Fibroblast of lung (primary cell): ENCODE measurements at regions not wholly inside any gene's neighbourhood (a gene's known extent, or its start where the extent isn't known, plus 50 kb on each side); places are given as distances from the start of the nearest gene placed in this dataset.

Experiments
- DNase-seq, 2 donors: peaks; one replicate each; pipeline versions ENCODE4 v3.0.0 to v3.0.0-alpha.2; 2010; ENCODE audit warnings: low read depth in 2 of 2
- H2AFZ ChIP-seq: 2 replicates; pipeline ENCODE4 v1.5.1; 2012; ENCODE audit warnings: low read length, control low read depth, inconsistent platforms
- H3K27ac ChIP-seq: 2 replicates; pipeline ENCODE4 v1.5.1; 2011; ENCODE audit warnings: low read length, control low read depth; ENCODE audit not compliant: insufficient read depth
- H3K27me3 ChIP-seq: 2 replicates; pipeline ENCODE4 v1.5.1; 2011; ENCODE audit warnings: mild to moderate bottlenecking, low read length; ENCODE audit not compliant: control insufficient read depth, insufficient read depth
- H3K36me3 ChIP-seq: 2 replicates; pipeline ENCODE4 v1.5.1; 2011; ENCODE audit warnings: low read length; ENCODE audit not compliant: control insufficient read depth, insufficient read depth
- H3K4me1 ChIP-seq: 2 replicates; pipeline ENCODE4 v1.5.1; 2011; ENCODE audit warnings: low read length; ENCODE audit not compliant: control insufficient read depth, insufficient read depth; ENCODE audit errors: extremely low read depth
- H3K4me2 ChIP-seq: 2 replicates; pipeline ENCODE4 v1.5.1; 2011; ENCODE audit warnings: low read length, control low read depth; ENCODE audit not compliant: insufficient read depth; ENCODE audit errors: extremely low read depth
- H3K4me3 ChIP-seq, 4 experiments: fragments of 200-600 bp in 1 of 4; sonication (generic) in 1 of 4; replicated peaks in 1 of 4; 2 replicates each; pipeline ENCODE4 v1.5.1; 2011 to 2016; ENCODE audit warnings: low read length in 4 of 4, low read depth in 3 of 4, mild to moderate bottlenecking in 3 of 4, control low read depth in 2 of 4, inconsistent platforms in 1 of 4, mixed read lengths in 1 of 4; ENCODE audit not compliant: insufficient read depth in 1 of 4; ENCODE audit errors: control extremely low read depth in 1 of 4
- H3K79me2 ChIP-seq: 2 replicates; pipeline ENCODE4 v1.5.1; 2012; ENCODE audit warnings: mild to moderate bottlenecking, low read length, inconsistent platforms; ENCODE audit not compliant: control insufficient read depth, insufficient read depth
- H3K9ac ChIP-seq: 2 replicates; pipeline ENCODE4 v1.5.1; 2011; ENCODE audit warnings: mild to moderate bottlenecking, low read length, control low read depth; ENCODE audit not compliant: insufficient read depth
- H3K9me3 ChIP-seq: 2 replicates; pipeline ENCODE4 v1.5.1; 2012; ENCODE audit warnings: low read depth, low read length; ENCODE audit not compliant: control insufficient read depth, insufficient read depth
- H4K20me1 ChIP-seq: 2 replicates; pipeline ENCODE4 v1.5.1; 2011; ENCODE audit warnings: low read length; ENCODE audit not compliant: control insufficient read depth, insufficient read depth; ENCODE audit errors: extremely low read depth
- CTCF ChIP-seq, 2 donors: IDR thresholded peaks in 1 of 2; conservative IDR thresholded peaks in 1 of 2; 1 replicate in 1 of 2; 2 replicates in 1 of 2; pipeline ENCODE4 v1.5.1; 2011 to 2012; ENCODE audit warnings: low read length in 2 of 2, control low read depth in 1 of 2, inconsistent platforms in 1 of 2, low read depth in 1 of 2, mild to moderate bottlenecking in 1 of 2
- EZH2 ChIP-seq: IDR thresholded peaks from 2 replicates; pipeline ENCODE4 v1.5.1; 2012; ENCODE audit warnings: low read length, control low read depth, mild to moderate bottlenecking; ENCODE audit errors: missing control alignments

- no peak for TF ChIP-seq EZH2
- no peak overlapping the region for H3K4me3 ChIP-seq
- H3K4me1 ChIP-seq = no peaks in the 10 kb centered on the region
- H3K27ac ChIP-seq = no peak overlapping the region
- H3K27me3 ChIP-seq = no peaks in the 10 kb centered on the region
- no peaks in the 10 kb centered on the region for H3K36me3 ChIP-seq
- no peaks in the 10 kb centered on the region for H4K20me1 ChIP-seq
- no peak overlapping the region for H3K9ac ChIP-seq
- no peak overlapping the region for H2AFZ ChIP-seq
- H3K79me2 ChIP-seq = no peaks in the 10 kb centered on the region
- no peak for DNase-seq
- H3K9me3 ChIP-seq = no peaks in the 10 kb centered on the region
- H3K4me2 ChIP-seq = no peak overlapping the region
These were observed 2168.6 kb upstream of the PIK3C3 start for GRCh38 chr18:39786477-39786876.

GRCh38 chr18:39784541-39784940, 2170.5 kb upstream of the PIK3C3 start:
- TF ChIP-seq CTCF (conservative IDR thresholded peaks at IDR 0.05 in 1 of 2, IDR thresholded peaks at IDR 0.05 in 1 of 2; ENCODE audit: low read depth in 1 of 2, low read length in 2 of 2) (no peak), EZH2 (no peak)
- no peak overlapping the region for H3K4me2 ChIP-seq
- H3K27ac ChIP-seq = no peak overlapping the region
- no peak overlapping the region for H3K9ac ChIP-seq
- no peaks in the 10 kb centered on the region for H3K4me1 ChIP-seq
- H3K4me3 ChIP-seq = no peak overlapping the region
- no peaks in the 10 kb centered on the region for H4K20me1 ChIP-seq
- no peaks in the 10 kb centered on the region for H3K79me2 ChIP-seq
- no peak for DNase-seq
- no peaks in the 10 kb centered on the region for H3K27me3 ChIP-seq
- no peaks in the 10 kb centered on the region for H3K36me3 ChIP-seq
- no peaks in the 10 kb centered on the region for H3K9me3 ChIP-seq
- no peak overlapping the region for H2AFZ ChIP-seq

- no peak overlapping the region for H3K4me2 ChIP-seq
These were observed 2173.5 kb upstream of the PIK3C3 start for GRCh38 chr18:39781565-39781964.

More at GRCh38 chr18:39781565-39781964, 2173.5 kb upstream of the PIK3C3 start:
- H3K4me1 ChIP-seq = no peaks in the 10 kb centered on the region
- no peak overlapping the region for H3K27ac ChIP-seq
- H3K27me3 ChIP-seq = no peaks in the 10 kb centered on the region
- H3K4me3 ChIP-seq = no peak overlapping the region
- no peak for TF ChIP-seq CTCF (conservative IDR thresholded peaks at IDR 0.05 in 1 of 2, IDR thresholded peaks at IDR 0.05 in 1 of 2; ENCODE audit: low read depth in 1 of 2, low read length in 2 of 2)
- TF ChIP-seq EZH2 = no peak
- no peaks in the 10 kb centered on the region for H4K20me1 ChIP-seq
- no peak for DNase-seq
- H3K9me3 ChIP-seq = no peaks in the 10 kb centered on the region
- H2AFZ ChIP-seq = no peak overlapping the region
- no peaks in the 10 kb centered on the region for H3K79me2 ChIP-seq
- H3K9ac ChIP-seq = no peak overlapping the region
- no peaks in the 10 kb centered on the region for H3K36me3 ChIP-seq
